ENCODE measurements at regions not wholly inside any gene's neighbourhood (a gene's known extent, or its start where the extent isn't known, plus 50 kb on each side); places are given as distances from the start of the nearest gene placed in this dataset.

DNA sequence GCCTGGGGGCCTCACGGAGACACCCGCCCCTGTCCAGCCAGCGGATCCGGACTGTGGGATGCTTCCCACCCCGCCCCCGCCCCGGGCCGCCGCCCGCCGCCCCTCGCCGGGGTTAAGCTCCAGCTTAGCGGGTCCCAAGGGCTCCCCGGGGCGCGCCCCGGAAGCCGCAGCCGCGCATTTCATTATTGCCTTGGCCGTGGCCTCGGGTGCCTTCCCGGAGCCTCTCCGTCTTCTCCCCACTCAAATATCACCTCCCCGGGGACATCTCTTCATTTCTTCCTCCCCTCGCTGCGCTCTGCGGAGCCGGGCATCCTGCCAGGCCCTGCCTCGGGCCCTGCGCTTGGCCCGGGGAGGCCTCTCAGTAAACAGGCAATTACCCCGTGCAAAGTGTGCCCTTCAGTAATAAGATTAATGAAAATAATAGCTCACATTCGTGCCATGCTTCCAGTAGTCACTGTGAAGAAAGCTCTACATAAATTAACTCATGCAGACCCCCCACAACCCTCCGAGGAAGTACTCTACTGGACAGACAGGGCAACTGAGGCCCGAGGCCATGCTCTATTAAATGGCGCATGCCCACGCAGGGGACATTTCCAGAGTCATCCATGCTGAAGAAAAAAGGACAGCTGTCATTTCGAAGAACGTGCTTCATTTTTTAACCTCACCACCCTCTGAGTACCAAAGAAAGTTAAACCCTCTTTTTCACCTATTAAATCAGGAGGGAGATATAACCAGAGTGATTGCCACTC lies 49.9 kb upstream of the LAPTM5 start (continued):
- no peak for TF ChIP-seq TCF7L2 (IDR thresholded peaks at IDR 0.05; ENCODE audit: borderline replicate concordance, extremely low read depth, insufficient read depth, insufficient read length)
- TF ChIP-seq EGR1 (IDR thresholded peaks at IDR 0.05; ENCODE audit: low read depth), result no peak
- TF ChIP-seq SP1 (IDR thresholded peaks at IDR 0.05; ENCODE audit: low read depth), result no peak

Data from HCT116 (cell line).